K562 (cell line): ENCODE measurements at regions not wholly inside any gene's neighbourhood (a gene's known extent, or its start where the extent isn't known, plus 50 kb on each side); places are given as distances from the start of the nearest gene placed in this dataset.

Source experiments
- ATAC-seq: fragments of 200-7000 bp; cut with Tn5 transposase; 3 replicates; pipeline ENCODE4 v1.9.1; 2020; ENCODE audit warnings: moderate library complexity
- BruUV-seq: library from RNA; stranded (reverse); fragments of 400-500 nt; replicated peaks from 2 replicates; lab custom pipeline; 2021; lab: Mats Ljungman, UMichigan
- CTCF ChIA-PET: fragments of 300-600 bp; formaldehyde crosslinking; extraction: SDS; loops from one replicate; lab custom pipeline; 2021; ENCODE audit warnings: low intra/inter-chr PET ratio; lab: Yijun Ruan, JAX
- POLR2A ChIA-PET: fragments of 300-600, 350-650 bp; sonication (Branson Sonifier 250); formaldehyde crosslinking; extraction: SDS; loops from one replicate; lab custom pipeline; 2021; ENCODE audit warnings: antibody characterized with exemption, inconsistent platforms; lab: Yijun Ruan, JAX
- DNase-seq, 4 experiments: peaks; one replicate each; pipeline versions ENCODE4 v3.0.0 to v3.0.0-alpha.2; 2011 to 2018; ENCODE audit warnings: low spot score in 3 of 4, mixed read lengths in 3 of 4; ENCODE audit errors: extremely low read depth in 1 of 4
- FAIRE-seq: peaks from 2 replicates; lab custom pipeline; 2011; peaks lifted over from hg19 to GRCh38; lab: Jason Lieb, UNC
- H2AFZ ChIP-seq: 2 replicates; pipeline ENCODE4 v1.6.0; 2011; ENCODE audit warnings: low read depth, low read length, control low read depth, inconsistent platforms
- H3K27ac ChIP-seq: fragments of 200-600 bp; 3 replicates; pipeline ENCODE4 v1.8.0; 2011; ENCODE audit warnings: low read depth, mild to moderate bottlenecking, control low read depth, inconsistent platforms, low read length, moderate library complexity, mixed read lengths; ENCODE audit errors: extremely low read depth
- H3K27me3 ChIP-seq, 2 experiments: fragments of 300-600 bp in 1 of 2; 2 replicates in 1 of 2; 3 replicates in 1 of 2; pipeline versions ENCODE4 v1.6.0 to v1.8.0; 2011; ENCODE audit warnings: inconsistent platforms in 2 of 2, low read length in 2 of 2, mild to moderate bottlenecking in 1 of 2, mixed read lengths in 1 of 2, moderate library complexity in 1 of 2; ENCODE audit not compliant: control insufficient read depth in 2 of 2, insufficient read depth in 2 of 2
- H3K36me3 ChIP-seq: fragments of 300-600 bp; 3 replicates; pipeline ENCODE4 v1.8.0; 2011; ENCODE audit warnings: mild to moderate bottlenecking, low read length, inconsistent platforms; ENCODE audit not compliant: control insufficient read depth, insufficient read depth
- H3K4me1 ChIP-seq, 2 experiments: fragments of 200-600 bp in 1 of 2; replicated peaks in 1 of 2; 2 replicates in 1 of 2; 3 replicates in 1 of 2; pipeline versions ENCODE4 v1.5.1 to v1.8.0; 2011; ENCODE audit warnings: inconsistent platforms in 2 of 2, low read length in 2 of 2, mild to moderate bottlenecking in 1 of 2, mixed read lengths in 1 of 2, moderate library complexity in 1 of 2; ENCODE audit not compliant: control insufficient read depth in 2 of 2, insufficient read depth in 2 of 2
- H3K4me2 ChIP-seq: 2 replicates; pipeline ENCODE4 v1.6.1; 2011; ENCODE audit warnings: low read length, control low read depth, inconsistent platforms, mixed read lengths; ENCODE audit not compliant: insufficient read depth
- H3K4me3 ChIP-seq: fragments of 200-600 bp; sonication (generic), shearing (Covaris generic); 2 replicates; pipeline ENCODE4 v1.5.1; 2016; ENCODE audit warnings: control low read depth, inconsistent platforms
- H3K79me2 ChIP-seq: fragments of 200-600 bp; 3 replicates; pipeline ENCODE4 v1.8.0; 2011; ENCODE audit warnings: low read length, inconsistent platforms; ENCODE audit not compliant: control insufficient read depth, insufficient read depth
- H3K9ac ChIP-seq, 2 experiments: 2 replicates each; pipeline versions ENCODE4 v1.6.0 to v1.6.1; 2011; ENCODE audit warnings: low read depth in 2 of 2, low read length in 2 of 2, control low read depth in 1 of 2, inconsistent platforms in 1 of 2, mild to moderate bottlenecking in 1 of 2, mixed read lengths in 1 of 2; ENCODE audit not compliant: insufficient read depth in 1 of 2
- H3K9me1 ChIP-seq: one replicate; pipeline ENCODE4 v1.6.0; 2011; ENCODE audit warnings: inconsistent platforms, mild to moderate bottlenecking, low read length, moderate library complexity; ENCODE audit not compliant: control insufficient read depth, insufficient read depth
- H3K9me3 ChIP-seq: replicated peaks from 2 replicates; pipeline ENCODE4 v1.5.1; 2011; ENCODE audit warnings: low read depth, low read length, inconsistent platforms; ENCODE audit not compliant: control insufficient read depth, insufficient read depth
- H4K20me1 ChIP-seq: replicated peaks from 2 replicates; pipeline ENCODE4 v1.6.1; 2011; ENCODE audit warnings: low read length, inconsistent platforms, mixed read lengths; ENCODE audit not compliant: control insufficient read depth, insufficient read depth
- HDAC2 ChIP-seq: fragments of 450-650 bp; IDR thresholded peaks from 2 replicates; pipeline ENCODE4 v1.6.1; 2016; ENCODE audit warnings: mild to moderate bottlenecking
- IFI16 ChIP-seq: fragments of 250-450 bp; sonication (Bioruptor Pico); IDR thresholded peaks from 2 replicates; pipeline ENCODE4 v2.1.2; 2022; ENCODE audit warnings: mild to moderate bottlenecking, inconsistent platforms
- NR1H2 ChIP-seq: sonication (generic); formaldehyde crosslinking; IDR thresholded peaks from 2 replicates; pipeline ENCODE4 v1.4.0; 2020; ENCODE audit warnings: mild to moderate bottlenecking, missing genetic modification reagents
- PTTG1 ChIP-seq: fragments of 450-650 bp; IDR thresholded peaks from 2 replicates; pipeline ENCODE4 v1.6.1; 2016; ENCODE audit warnings: low read depth, mild to moderate bottlenecking, missing genetic modification characterization, missing compliant biosample characterization
- ZNF140 ChIP-seq: fragments of 250-450 bp; sonication (Bioruptor Pico); IDR thresholded peaks from 2 replicates; pipeline ENCODE4 v1.8.0; 2021; ENCODE audit warnings: moderate library complexity, mild to moderate bottlenecking, inconsistent platforms
- ZNF24 ChIP-seq: fragments of 450-650 bp; IDR thresholded peaks from 2 replicates; pipeline ENCODE4 v1.6.1; 2016
- ZNF3 ChIP-seq: fragments of 250-450 bp; sonication (Bioruptor Pico); IDR thresholded peaks from 2 replicates; pipeline ENCODE4 v1.5.0; 2021; ENCODE audit warnings: mild to moderate bottlenecking, moderate library complexity
- WGBS: fragments of 100-300 bp; shearing (Covaris generic); methylation state at CpG from one replicate; pipeline ENCODE4 v1.1.6; 2016; ENCODE audit warnings: low coverage, mixed read lengths; ENCODE audit not compliant: insufficient coverage; ENCODE audit errors: missing lambda C conversion rate; 5-methylcytosine and 5-hydroxymethylcytosine counted together
- in situ Hi-C: fragments of 300-500 bp; cut with MboI; formaldehyde crosslinking; loops from 4 replicates; pipeline ENCODE4 v1.15.0; 2018; ENCODE audit warnings: inconsistent platforms, mixed read lengths
- intact Hi-C: fragments of 100-400 bp; cut with micrococcal nuclease; formaldehyde crosslinking; loops from 2 replicates; pipeline ENCODE4 v1.14.2; 2022
- TF ChIP-seq, protein P1 (sequence below): sonication (generic); formaldehyde crosslinking; IDR thresholded peaks from 2 replicates; pipeline ENCODE4 v1.9.0; 2022; ENCODE audit warnings: mild to moderate bottlenecking, missing genetic modification reagents

DNA sequence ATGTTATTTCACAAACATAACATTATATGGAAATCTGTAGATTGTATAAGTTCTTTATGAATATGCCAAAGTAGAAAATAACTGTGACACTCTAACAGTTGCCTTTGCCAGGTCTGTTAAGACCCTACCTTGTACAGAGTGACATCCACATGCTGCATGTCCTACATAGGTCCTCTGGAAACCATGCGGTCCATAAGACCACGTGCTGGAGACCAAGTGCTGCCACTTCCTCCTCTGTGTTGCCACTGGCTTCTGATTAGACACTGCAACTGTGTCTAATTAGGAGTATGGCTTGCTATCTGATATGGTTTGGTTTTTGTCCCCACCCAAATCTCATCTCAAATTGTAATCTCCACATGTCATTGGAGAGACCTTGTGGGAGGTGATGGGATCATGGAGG is 855.5 kb upstream of the SEMA6D start (continued):
- TF ChIP-seq NR1H2 (CRISPR knock-in tag), result no peak
- no peak for TF ChIP-seq IFI16 (CRISPR knock-in tag)
- no peak for TF ChIP-seq ZNF3 (CRISPR knock-in tag)
- TF ChIP-seq PTTG1 (tag), result no peak

DNA sequence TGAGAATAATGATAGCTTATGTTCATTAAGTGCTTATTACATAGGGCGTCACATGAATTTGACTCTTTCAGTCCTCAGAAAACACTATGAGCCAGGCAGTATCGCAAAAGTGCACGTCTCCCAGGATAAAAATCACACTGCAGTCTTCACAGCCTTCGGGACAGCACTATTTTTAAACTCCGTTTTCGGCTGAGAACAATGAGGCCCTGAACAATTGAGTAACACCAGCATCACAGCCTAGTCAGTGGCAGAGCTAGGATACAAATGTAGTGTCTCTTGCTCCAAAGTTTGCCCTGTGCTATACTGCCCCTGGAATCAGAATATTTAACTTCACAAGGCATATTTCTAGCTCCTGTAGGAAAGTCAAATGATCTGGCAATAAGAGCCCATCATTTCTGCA is 852.1 kb upstream of the SEMA6D start:
- 3% methylated on average over 6 of the region's 6 CpGs for WGBS
- TF ChIP-seq, protein P1, sequence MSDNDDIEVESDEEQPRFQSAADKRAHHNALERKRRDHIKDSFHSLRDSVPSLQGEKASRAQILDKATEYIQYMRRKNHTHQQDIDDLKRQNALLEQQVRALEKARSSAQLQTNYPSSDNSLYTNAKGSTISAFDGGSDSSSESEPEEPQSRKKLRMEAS (CRISPR knock-in tag), result no peak
- TF ChIP-seq ZNF24 (no peak), ZNF140 (no peak), HDAC2 (no peak)
- in situ Hi-C loops, result no loop called here
- ChIA-PET POLR2A (no interaction called here), CTCF (no interaction called here)
- FAIRE-seq, result no peak
- no peak overlapping the region for H3K9ac ChIP-seq
- no peaks in the 10 kb centered on the region for H3K9me3 ChIP-seq
- no peaks in the 10 kb centered on the region for H3K79me2 ChIP-seq
- no peaks in the 10 kb centered on the region for H3K9me1 ChIP-seq
- no peak overlapping the region for H3K4me2 ChIP-seq
- DNase-seq, result no peak
- no peak overlapping the region for H2AFZ ChIP-seq
- ATAC-seq, result no peak
- no peaks in the 10 kb centered on the region for H3K4me1 ChIP-seq
- H3K27me3 ChIP-seq, result no peaks in the 10 kb centered on the region
- H3K36me3 ChIP-seq, result no peaks in the 10 kb centered on the region
- H3K4me3 ChIP-seq, result no peak overlapping the region
- no peak overlapping the region for H3K27ac ChIP-seq
- H4K20me1 ChIP-seq, result no peaks in the 10 kb centered on the region
- intact Hi-C loops, result no loop called here
- no TSS peak for BruUV-seq
